Astrocyte of the cerebellum (primary cell): ENCODE measurements at regions not wholly inside any gene's neighbourhood (a gene's known extent, or its start where the extent isn't known, plus 50 kb on each side); places are given as distances from the start of the nearest gene placed in this dataset.

ENCODE experiments used
- DNase-seq: peaks from one replicate; pipeline ENCODE4 v3.0.0-alpha.2; 2011; ENCODE audit warnings: low read depth
- H3K4me3 ChIP-seq: 2 replicates; pipeline ENCODE4 v1.5.1; 2011; ENCODE audit warnings: mild to moderate bottlenecking, low read depth, low read length, moderate library complexity
- in situ Hi-C: cut with HindIII; loops from 2 replicates; pipeline ENCODE4 v1.10.0; 2017; ENCODE audit warnings: low sequenced_read_pairs
- TF ChIP-seq, protein P1 (sequence below): IDR thresholded peaks from 2 replicates; pipeline ENCODE4 v1.5.1; 2012; ENCODE audit warnings: low read length, low read depth, moderate library complexity, mild to moderate bottlenecking; ENCODE audit errors: missing control alignments

DNA sequence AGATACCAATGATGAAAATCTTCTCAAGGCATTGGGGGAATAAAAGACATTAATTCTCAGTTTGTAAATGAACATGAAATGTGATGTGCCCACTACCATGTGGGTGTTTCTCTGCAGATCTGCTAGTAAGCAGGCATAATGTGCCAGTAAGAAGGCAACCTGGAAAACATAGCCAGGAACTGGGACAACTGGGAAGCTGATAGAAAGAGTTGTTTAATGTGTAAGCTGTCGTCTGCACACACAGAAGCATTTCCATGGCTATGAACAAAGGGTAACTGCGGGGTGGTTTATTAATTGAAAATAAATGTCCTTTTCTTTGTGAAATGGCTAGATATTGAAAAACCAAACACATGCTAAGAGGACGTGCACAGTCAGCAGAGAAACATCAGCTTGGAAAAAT, 52.0 kb downstream of the ZC3H11B start:
- H3K4me3 ChIP-seq = no peak overlapping the region
- in situ Hi-C loops = no loop called here
- TF ChIP-seq, protein P1, sequence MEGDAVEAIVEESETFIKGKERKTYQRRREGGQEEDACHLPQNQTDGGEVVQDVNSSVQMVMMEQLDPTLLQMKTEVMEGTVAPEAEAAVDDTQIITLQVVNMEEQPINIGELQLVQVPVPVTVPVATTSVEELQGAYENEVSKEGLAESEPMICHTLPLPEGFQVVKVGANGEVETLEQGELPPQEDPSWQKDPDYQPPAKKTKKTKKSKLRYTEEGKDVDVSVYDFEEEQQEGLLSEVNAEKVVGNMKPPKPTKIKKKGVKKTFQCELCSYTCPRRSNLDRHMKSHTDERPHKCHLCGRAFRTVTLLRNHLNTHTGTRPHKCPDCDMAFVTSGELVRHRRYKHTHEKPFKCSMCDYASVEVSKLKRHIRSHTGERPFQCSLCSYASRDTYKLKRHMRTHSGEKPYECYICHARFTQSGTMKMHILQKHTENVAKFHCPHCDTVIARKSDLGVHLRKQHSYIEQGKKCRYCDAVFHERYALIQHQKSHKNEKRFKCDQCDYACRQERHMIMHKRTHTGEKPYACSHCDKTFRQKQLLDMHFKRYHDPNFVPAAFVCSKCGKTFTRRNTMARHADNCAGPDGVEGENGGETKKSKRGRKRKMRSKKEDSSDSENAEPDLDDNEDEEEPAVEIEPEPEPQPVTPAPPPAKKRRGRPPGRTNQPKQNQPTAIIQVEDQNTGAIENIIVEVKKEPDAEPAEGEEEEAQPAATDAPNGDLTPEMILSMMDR = no peak
- DNase-seq = peak; percentile 24

DNA sequence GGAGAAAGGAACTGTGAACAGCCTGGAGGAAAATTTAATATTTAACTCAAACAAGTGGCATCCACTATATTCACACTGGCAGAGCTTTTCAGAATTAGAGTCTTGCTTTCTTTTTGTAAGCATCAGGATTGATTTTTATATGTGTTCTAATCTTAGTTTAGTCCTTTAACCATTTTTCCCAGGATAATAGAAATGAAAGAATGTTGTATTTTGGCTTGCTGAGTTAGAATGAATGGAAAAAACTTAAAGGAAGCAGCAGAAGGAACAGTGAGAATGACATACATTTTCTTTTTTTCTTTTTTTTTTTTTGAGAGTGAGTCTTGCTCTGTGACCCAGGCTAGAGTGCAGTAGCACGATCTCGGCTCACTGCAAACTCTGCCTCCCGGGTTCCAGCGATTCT, 53.0 kb downstream of the ZC3H11B start:
- in situ Hi-C loops = no loop called here
- TF ChIP-seq, protein P1 = no peak

DNA sequence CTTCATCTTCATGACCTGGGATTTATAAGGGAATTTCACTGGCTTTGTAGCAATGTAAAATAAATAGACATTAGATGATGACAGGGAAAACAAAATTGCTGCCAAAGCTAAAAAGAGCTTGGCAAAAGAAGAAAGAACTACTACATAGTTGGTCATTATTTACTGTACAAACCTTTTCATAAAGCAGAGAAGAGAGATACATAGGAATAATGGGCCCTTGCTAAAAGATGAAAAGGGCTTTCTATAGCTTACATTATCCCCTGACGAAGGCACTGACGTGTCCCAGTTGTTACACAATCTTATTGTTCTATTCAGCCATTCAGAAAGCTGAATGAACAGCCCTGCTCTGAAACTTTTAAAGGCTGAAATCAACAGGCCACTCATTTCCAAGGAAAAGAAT, 57.1 kb downstream of the ZC3H11B start:
- peak; percentile 83 for DNase-seq
- TF ChIP-seq, protein P1 = no peak
- in situ Hi-C loops = no loop called here
- H3K4me3 ChIP-seq = no peak overlapping the region

More for the DNA sequence above, 53.0 kb downstream of the ZC3H11B start:
- no peak for DNase-seq
- no peak overlapping the region for H3K4me3 ChIP-seq

DNA sequence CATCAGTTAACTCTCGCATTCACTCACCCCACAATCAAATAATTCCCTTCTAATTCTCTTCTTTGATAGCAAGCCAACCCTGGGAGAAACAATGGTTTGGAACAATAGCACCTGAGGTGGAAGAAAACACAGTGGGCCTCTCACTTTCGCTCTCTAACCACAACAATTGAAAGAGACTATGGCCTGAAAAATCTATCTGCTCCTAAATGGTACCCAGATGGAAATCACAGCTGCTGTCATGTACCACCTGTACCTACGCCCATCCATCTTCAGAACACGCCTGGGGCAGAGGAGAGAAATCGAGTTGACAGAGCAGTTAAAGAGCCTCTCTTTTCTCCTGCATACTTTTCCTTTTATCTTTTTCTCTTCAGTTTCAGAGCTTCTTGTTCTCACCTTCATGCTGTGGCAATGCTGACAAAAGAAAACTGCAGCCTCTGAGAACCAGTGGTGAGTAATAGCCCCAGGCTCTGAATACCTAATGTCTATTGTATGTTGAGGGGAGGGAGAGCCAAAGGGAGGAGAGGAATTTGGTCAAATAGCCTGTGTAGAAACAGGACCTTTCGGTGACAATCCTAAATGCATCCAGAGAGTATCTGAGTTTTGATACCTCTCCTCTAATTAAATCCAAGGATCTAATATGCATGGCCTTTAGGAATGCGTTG, 57.7 kb downstream of the ZC3H11B start:
- no peak overlapping the region for H3K4me3 ChIP-seq
- TF ChIP-seq, protein P1 = no peak
- peak; percentile 80 for DNase-seq
- in situ Hi-C loops = no loop called here

DNA sequence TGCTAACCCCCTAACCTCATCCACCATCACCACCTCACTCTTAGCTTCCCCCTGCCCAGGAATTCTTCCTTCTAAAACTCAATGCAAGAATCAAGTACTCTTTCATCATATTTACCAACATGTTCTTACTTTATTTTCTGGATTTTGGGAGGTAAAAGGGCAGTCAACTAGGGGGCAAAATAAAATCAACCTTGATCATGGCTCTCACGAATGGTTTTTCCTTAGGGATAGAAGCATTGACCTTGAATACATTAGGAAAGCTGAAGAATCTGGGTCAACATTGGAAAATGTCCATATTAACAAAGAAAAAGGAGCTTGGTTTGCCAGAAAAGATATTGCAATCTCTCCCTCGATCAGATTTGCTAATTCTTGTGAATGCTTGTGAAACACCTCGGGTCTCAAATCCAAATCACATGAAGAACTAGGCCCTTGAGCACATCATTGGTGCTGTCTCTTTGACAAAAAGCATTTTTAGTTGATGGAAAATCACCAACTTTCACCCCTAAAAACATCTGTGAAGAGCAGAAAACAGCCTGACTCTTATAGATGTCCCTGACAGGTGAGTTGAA, 58.9 kb downstream of the ZC3H11B start:
- in situ Hi-C loops = no loop called here
- no peak for DNase-seq
- H3K4me3 ChIP-seq = no peak overlapping the region
- TF ChIP-seq, protein P1 = no peak

DNA sequence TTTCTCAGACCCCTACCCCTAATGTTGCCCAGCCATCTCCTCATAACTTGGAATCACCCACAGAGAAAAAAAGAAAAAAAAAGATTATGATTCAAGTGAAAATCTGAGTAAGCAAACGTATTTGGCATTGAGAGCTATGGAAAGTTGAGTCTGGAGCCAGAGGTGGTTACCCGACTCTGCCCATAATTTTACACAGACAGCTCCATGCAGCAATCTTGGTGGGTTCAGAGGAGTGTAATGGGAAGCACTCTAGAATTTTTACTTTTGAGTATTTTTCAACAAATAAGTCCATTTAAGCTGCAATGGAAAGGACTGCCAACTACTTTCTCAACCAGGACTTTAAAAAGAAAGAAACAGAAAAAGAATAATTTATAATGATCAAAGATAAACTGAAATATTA, 62.7 kb downstream of the ZC3H11B start:
- in situ Hi-C loops = no loop called here
- no peak for DNase-seq
- TF ChIP-seq, protein P1 = no peak
- no peak overlapping the region for H3K4me3 ChIP-seq
